ENCODE measurements at regions not wholly inside any gene's neighbourhood (a gene's known extent, or its start where the extent isn't known, plus 50 kb on each side); places are given as distances from the start of the nearest gene placed in this dataset.

GRCh38 chr6:156699935-156700334 is 77.2 kb upstream of the ARID1B start:
- H3K4me3 ChIP-seq (ENCODE audit: low read depth, low read length): no peak overlapping the region
- TF ChIP-seq, protein P1, sequence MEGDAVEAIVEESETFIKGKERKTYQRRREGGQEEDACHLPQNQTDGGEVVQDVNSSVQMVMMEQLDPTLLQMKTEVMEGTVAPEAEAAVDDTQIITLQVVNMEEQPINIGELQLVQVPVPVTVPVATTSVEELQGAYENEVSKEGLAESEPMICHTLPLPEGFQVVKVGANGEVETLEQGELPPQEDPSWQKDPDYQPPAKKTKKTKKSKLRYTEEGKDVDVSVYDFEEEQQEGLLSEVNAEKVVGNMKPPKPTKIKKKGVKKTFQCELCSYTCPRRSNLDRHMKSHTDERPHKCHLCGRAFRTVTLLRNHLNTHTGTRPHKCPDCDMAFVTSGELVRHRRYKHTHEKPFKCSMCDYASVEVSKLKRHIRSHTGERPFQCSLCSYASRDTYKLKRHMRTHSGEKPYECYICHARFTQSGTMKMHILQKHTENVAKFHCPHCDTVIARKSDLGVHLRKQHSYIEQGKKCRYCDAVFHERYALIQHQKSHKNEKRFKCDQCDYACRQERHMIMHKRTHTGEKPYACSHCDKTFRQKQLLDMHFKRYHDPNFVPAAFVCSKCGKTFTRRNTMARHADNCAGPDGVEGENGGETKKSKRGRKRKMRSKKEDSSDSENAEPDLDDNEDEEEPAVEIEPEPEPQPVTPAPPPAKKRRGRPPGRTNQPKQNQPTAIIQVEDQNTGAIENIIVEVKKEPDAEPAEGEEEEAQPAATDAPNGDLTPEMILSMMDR (IDR thresholded peaks at IDR 0.05; ENCODE audit: insufficient read depth, low read depth, low read length, missing control alignments): no peak
- DNase-seq (ENCODE audit: low read depth): no peak

GRCh38 chr6:156699017-156699421 is 78.2 kb upstream of the ARID1B start:
- peak overlapping the region; percentile 51 for H3K4me3 ChIP-seq (ENCODE audit: low read depth, low read length)
- TF ChIP-seq, protein P1 (IDR thresholded peaks at IDR 0.05; ENCODE audit: insufficient read depth, low read depth, low read length, missing control alignments): no peak
- peak; percentile 86 for DNase-seq (ENCODE audit: low read depth)

DNA sequence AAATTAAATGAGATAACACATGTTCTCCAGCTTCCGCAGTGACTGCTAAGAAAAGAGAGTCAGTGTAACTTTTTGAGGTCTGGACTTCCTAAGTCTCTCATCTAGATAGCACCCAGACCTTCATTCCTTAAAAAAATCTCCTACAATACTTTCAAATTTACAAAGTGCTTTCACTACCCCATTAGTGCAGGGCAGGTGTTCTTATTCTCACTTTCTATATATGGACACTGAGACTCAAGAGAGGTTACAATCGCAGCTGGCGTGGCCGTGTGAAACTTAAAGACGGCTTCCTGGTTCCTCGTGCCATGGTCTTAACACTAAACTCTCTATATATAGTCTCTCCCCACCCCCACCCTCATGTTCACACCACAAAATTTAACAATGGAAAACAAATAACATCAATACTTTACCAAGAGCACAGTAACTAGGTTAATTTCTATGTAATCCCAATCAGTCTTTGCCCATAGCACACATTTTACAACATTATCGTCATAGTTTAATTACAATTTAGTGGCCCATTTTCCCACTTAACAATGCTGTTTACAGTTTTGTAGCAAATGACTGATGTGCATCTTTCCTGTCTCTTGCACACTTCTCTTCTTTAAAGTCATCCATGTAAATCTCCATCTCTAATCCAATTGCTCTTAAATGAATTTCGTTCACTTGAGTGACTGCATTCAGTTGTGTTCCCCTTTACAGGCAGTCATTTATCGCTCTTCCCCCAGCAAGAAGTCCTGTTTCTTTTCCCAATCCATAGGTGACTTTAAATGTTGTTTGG is 78.8 kb upstream of the ARID1B start:
- peak overlapping the region; percentile 51 for H3K4me3 ChIP-seq (ENCODE audit: low read depth, low read length)
- TF ChIP-seq, protein P1 (IDR thresholded peaks at IDR 0.05; ENCODE audit: insufficient read depth, low read depth, low read length, missing control alignments): no peak
- peak; percentile 97 for DNase-seq (ENCODE audit: low read depth)

DNA sequence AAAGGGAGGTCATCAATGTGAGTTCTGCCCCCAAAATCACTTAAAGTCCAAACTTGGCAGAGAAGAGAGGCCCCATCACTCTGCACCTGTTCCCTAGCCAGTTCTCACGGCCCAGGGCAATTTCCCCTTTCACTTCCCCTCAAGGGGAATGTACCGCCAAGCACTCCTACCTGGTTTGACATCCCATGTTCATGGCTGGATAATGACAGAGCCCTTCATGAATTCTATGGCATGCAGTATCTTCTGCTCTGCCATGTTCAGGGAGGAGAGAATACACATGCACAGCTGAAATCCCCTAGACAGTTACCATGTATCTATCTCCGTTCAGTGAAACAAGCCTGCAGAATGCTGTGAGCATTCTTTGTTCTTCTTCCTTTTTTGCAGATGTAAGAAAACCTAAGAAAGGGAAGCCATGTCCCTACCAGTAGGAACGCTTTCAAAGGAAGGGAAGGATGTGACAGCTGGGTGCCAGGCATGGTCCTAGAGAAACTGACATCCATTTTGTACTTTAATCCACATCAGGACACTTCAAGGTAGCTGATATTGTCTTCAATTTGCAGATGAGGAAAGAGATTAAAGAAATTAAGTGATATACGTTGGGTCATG is 79.8 kb upstream of the ARID1B start:
- H3K4me3 ChIP-seq (ENCODE audit: low read depth, low read length): peak overlapping the region; percentile 46
- DNase-seq (ENCODE audit: low read depth): peak; percentile 84
- TF ChIP-seq, protein P1 (IDR thresholded peaks at IDR 0.05; ENCODE audit: insufficient read depth, low read depth, low read length, missing control alignments): no peak

DNA sequence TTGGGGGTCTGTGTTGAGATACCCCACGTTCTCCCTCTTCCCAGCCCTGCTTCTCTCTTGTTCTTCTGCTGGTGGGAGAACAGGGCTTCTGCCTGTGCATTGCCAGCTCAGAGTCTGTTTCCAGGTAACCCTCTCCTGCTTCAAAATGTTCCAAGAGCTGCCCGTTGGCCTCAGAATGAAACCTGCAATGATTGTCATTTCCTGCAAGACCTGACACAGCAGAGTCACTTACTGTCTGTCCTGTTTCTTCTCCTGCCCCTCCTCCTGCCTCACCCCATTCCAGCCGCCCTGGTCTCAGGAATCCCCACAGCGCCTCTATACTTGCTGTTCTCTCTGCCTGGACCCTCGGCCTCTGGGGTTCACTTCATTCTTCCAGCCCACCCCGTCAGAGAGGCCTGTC is 81.4 kb upstream of the ARID1B start:
- TF ChIP-seq, protein P1 (IDR thresholded peaks at IDR 0.05; ENCODE audit: insufficient read depth, low read depth, low read length, missing control alignments): no peak
- no peak overlapping the region for H3K4me3 ChIP-seq (ENCODE audit: low read depth, low read length)
- peak; percentile 66 for DNase-seq (ENCODE audit: low read depth)

DNA sequence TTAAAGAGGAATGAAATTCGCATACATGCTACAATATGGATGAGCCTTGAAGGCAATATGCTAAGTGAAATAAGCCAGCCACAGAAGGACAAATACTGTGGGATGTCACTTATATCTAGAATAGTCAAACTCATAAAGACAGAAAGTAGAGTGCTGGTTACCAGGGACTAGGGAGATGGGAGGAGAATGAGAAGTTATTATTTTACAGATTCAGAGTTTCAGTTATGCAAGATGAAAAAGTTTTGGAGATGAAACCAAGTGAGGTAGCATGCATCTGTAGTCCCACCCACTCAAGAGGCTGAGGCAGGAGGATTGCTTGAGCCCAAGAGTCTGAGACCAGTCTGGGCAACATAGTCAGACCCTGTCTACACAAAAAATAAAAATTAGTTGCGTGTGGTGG is 82.5 kb upstream of the ARID1B start:
- TF ChIP-seq, protein P1 (IDR thresholded peaks at IDR 0.05; ENCODE audit: insufficient read depth, low read depth, low read length, missing control alignments): no peak
- peak; percentile 51 for DNase-seq (ENCODE audit: low read depth)
- no peak overlapping the region for H3K4me3 ChIP-seq (ENCODE audit: low read depth, low read length)
